Activated CD8-positive, alpha-beta memory T cell treated with anti-CD3 and anti-CD28 coated beads for 24 hours (primary cell): ENCODE measurements at regions not wholly inside any gene's neighbourhood (a gene's known extent, or its start where the extent isn't known, plus 50 kb on each side); places are given as distances from the start of the nearest gene placed in this dataset.

Source experiments
- DNase-seq: peaks from one replicate; pipeline ENCODE4 v3.0.0-alpha.2; 2020

DNA sequence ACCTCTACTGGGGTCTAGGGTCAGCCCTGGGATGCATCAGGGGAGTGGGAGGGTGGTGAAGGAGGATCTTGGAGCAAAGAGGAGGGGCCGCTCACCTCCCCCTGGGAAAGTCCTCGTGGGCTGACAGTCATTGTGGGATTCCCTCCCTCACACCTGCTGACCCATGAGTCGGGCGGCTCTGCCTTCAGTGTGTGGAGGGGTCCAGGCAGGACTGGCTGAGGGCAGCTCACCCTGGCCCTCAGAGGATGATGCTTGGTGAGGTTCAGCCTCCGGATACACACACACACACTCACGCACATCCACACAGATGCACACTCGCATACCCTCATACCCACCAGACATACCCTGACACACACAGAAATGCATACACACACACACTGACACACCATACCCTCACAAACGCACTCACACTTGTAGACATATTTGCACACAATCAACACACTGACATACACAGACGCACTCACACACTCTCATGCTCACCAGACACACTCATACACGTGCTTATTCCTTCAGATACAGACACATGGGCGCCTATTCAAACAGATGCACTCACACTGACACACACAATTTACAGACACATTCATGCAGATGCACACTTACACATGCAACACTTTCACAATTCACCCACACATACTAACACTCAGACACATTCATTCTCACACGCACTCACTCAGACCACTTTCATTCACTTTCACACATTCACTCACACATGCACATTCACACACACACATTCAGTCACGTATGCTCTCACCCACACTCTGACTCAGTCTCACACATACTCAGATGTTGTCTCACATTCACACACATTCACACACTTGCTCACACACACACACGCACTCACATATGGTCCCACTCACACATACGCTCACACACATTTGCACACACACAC, 105.1 kb upstream of the RPL38 start:
- DNase-seq = no peak

DNA sequence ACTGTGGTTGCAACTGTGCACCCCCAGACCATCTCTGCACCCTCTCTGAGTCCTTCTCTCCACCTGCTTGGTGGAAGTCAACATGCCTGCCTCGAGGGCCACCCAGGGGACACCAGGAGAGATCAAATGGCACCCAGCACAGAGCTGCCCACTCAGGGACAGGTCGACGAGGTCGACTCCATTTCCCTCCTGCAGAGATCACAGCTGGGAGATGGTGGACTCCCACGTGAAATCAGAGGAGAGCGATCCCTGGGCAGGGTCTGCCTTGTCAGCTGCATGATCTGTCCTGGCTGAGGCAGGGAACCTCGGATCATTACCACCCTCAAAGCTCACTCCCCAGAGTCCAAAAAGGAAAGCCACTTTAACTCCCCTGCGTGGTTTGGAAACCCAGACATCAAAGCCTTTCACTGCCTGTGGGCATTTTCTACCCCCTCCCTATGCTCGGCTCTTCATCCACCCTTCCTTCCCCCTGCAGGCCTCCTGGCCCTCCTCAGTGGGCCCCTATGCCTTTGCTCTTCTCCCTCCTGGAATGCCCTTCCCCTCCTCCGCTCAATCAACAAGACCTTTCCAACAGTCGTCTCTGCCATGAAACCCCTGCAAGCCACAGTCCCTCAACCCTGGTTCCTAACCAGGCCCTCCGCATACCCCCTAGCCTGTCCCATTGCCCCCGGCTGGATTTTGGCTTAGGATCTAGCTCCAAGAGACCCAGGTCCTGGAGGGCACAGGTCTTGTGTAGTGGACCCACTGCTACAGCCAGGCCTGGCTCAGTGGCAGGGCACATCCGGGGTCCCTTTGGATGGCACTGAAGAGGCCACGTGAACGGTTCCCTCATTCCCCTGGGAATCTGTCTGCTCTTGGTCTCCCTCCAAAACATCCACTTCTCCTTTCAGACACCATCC, 103.8 kb upstream of the RPL38 start:
- DNase-seq = no peak

DNA sequence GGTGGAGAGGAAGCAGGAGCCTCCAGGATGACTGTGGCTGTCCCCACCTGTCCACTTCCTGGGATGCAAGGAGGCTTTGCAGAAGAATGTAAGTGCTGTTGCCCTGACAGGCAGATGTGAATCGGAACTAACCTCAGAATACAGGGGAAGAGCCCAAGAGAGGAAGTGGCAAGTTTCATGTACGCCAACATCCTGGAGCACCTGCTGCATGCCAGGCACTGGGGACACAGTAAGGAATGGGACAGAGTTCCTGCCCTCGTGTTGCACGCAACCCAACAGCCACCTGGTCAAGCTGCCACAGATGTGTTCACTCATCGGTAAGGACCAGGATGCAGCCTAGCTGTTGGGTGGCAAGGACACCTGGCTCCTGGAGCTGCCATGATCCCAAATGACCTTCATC, 98.6 kb upstream of the RPL38 start:
- no peak for DNase-seq

DNA sequence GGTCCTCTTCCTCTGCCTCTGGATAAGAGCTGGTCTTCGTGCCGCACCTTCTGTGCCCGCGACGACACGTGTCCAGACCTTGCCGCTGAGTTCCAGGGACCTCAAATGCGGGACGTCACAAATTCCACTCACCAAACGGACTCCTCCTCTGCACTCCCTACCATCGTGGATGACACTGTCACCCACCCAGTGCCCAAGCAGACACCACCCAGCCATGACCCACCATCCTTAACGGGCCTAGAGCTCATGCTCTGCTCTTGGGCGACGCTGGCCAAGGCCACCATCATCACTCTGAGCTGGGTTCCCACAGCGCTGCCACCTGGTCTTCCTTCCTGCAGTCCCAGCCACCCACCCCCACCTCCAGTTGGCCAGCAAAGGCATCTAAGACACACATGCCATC, 96.4 kb upstream of the RPL38 start:
- no peak for DNase-seq

DNA sequence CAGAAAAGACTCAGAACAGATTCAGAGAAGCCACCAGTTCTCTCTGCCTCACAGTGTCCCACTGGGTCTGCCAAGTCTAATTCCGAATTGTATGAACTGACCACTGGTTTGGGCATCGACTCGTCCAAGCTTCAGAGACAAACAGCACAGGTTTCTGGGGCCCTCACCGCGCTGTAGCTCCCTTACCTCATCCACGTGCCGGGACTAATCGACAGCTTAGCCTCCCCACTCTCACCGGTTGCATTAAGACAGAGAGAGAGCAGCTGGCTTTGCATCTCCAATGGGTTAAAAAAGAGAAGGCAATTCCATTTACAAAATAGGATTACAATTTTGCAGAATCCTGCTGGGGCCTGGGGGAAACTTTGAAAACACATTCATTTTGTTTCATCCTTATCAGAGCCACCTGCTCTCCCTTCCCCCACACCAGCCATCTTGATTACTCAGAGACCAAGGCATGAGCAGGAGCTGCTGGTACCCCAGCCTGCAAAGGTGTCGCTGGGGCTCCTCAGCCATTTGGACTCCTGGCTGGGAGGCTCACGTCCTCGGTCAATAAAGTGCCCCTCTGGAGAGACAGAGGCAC, 95.3 kb upstream of the RPL38 start:
- DNase-seq = no peak

DNA sequence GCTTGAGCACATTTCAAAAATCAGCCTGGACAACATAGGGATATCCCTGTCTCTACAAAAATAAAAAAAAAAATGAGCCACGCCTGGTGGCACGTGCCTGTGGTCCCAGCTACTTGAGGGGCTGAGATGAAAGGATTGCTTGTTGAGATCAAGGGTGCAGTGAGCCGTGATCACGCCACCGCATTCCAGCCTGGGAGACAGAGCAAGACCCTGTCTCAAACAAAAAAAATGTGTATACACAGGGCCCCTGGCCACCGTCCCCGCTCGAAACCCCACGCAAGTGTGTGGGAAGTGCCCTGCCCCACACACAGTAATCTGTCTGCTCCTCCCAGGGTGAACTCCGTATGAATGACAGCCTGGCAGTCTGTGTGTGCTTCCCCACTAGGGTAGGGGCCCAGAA, 93.0 kb upstream of the RPL38 start:
- DNase-seq = no peak

DNA sequence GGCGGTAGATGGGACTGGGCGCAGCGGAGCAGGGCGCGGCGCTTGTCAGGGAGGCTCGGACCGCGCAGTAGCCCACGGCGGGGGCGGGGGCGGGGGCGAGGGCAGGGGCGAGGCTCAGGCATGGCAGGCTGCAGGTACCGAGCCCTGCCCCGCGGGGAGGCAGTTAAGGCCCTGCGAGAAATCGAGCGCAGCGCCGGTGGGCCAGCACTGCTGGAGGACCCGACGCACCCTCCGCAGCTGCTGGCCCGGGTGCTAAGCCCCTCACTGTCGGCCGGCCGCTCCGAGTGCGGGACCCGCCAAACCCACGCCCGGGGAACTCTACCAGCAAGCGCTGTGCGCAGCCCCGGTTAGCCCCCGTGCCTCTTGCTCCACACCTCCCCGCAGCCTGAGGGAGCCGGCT, 90.2 kb upstream of the RPL38 start:
- DNase-seq = no peak

DNA sequence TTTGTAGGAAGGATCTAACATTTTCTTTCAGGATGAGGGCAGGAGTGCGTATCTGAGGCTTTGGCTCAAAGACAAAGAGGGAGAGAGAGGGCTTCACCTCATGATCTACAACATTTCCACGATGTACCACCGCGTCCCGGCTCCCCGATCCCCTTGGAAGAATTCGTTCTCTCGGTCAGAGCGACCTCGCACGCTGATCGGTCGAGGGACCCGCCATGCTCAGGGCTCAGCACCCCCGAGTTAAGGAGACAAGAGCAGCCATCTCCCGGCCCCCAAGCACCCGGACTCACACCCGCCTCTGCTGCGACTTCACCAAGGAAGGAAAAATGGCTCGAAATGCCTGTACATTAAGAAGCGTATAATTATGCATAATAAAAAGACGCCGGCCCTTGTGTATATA, 89.5 kb upstream of the RPL38 start:
- no peak for DNase-seq

DNA sequence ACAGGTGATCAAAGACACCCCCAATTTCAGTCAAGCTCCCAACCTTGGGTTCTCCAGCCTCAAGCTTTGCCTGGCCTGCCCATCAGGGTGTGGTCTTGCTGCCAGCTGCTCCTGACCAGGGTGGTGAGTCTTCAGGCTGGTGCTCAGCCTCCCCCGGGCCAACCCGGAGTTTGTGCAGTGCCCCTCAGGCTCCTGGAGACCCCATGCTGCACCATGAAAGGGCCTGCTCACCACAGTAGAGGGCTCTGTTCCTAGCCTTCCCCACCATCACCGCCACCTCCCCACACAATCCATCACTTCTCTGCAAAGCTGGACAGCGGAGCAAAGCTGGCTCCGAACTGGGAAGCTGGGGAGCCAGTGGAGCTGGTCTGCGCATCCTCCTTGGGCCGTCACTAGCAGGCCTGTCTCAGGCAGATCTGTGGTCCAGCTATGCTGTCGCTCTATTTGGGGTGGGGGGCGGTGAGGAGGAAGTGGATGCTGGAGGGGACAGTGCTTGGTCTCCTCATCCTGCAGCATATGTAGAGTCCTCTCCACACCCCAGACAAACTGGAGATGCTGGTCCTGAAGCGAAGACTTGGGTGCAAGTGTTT, 88.5 kb upstream of the RPL38 start:
- no peak for DNase-seq

DNA sequence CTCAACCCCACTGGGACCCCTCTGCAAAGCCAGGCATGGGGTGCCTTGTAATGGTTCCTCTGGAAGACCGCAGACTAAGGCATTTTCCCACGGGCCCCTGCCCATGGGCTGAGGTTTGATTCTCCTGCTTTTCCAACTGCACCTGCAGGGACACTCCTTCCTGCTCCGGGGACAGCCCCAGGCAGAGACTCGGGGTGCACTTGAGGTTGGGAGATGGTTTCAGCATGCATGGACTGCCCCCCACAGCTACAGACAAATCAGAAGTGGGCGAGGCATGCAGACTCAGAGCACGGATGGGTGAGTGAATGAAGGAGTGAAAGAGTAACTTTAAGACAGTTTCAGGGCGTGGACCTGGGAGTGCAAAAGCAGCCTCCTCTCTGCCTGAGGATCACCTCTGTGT, 87.9 kb upstream of the RPL38 start:
- no peak for DNase-seq

DNA sequence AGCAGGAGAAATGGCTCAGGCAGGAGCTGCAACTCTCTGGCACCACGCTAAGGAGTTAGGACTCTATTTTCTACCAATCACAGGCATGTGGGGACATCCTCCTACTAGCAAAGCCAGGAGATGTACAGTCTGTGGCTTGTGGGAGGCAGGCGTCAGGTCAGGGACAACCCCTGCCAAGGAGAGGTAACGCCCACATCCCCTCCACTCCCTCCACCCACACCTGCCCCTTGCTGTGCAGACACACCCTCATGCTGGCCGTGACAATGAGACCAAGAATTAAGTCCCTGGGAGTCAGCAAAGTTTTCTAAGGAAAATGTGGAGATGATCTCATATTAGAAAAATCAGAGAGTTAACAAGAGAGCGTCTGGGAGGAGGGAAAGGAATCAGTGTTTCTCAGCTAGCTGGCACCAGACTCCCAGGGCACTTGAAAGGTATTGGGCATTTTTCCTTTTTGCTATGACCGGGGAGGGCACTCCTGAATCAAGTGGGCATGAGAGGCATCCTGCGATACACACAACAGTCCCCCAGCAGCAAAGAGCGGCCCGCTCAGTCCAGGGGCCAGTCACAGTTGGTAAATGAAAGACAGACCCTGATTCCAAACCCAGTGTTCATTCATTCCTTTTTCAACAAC, 87.3 kb upstream of the RPL38 start:
- DNase-seq = no peak

DNA sequence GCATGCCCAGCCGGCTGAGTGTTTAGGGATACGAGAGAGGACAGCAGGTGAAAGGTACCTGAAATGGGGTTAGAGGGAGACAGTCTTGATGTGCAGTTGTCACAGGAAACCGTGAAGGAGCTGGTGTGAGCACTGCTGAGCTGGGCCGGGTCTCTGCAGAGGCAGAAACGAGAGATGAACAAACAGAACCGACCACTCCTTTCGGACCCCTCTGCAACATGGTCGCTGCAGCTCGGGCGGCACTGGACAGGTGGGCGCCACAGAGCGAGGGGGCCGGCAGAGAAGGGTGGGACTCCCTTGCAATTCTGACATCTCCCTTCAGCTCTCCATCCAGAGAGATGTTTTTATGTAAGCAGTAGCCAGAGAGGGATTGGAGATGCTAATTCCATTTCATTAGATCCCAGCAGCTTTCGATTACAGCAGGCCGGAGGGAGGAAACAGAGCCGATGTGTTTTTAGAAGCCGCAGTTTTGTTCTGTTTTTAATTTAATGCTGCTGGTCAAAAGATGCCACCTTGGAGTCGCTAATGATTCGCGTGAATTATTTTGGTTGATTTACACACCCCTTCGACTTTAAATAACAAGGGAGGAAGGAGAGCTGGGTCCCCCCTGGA, 86.3 kb upstream of the RPL38 start:
- no peak for DNase-seq

DNA sequence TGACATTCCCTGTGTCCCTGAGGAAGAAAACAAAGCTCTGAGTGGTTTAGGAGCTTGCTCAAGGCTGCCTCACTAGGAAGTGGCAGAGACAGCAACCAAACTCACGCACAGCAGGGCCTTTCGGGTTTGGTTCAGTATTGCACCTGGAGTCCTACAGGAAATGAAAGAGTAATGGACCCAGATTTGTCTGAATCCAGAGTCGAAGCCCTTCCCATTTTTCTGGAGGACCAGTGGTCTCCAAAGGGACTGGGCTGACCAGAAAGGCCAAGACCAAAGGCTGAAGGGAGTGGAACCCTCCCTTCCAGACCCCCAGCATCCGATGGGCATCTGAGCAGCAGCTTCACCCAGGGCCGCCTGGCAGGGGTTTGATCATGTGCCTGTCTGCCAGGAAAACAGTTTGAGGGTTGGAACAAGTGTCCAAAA, 85.5 kb upstream of the RPL38 start:
- DNase-seq = no peak

DNA sequence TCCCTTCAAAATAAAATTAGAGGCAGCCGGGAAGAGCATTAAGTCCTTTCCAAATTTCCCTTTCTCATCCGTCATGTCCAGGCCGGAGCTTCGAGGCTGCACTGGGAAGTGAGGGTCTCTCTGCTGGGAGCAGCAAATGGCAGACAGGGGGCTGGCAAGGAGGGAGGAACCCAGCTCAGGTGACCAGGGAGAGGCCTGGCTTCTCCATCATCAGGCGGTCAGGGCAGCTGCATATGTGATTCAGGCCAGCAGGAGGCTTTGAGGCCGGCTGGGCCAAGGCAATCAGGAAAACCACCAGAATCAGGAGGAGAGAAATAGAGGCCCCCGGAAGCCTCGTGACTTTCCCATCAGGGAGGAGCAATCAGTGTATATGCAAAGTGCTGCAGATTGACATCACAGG, 85.0 kb upstream of the RPL38 start:
- no peak for DNase-seq

DNA sequence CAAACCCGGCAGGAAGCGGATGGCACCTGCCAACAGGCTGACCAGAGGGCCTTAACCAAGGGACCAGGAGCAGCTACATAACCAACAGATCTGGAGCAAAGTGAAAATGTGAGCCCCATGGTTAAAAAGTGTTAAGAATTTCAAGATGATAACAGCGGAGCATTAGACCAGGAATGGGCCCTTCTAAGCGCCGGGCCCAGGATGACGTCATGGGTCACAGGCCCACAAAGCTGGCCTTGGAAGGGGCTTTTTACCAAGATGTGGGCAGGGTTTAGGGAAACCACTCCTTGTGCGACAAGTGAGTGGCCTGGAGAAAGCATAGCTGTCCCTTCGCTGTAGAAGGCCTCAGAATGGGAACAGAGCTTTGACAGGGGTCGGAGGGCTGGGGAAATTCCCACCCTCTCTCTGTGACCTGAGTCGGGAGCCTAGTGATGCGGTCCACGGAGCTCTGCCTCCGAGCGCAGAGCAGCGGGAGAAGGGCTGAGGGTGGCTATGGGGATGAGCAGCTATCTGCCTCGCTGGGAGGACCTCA, 84.4 kb upstream of the RPL38 start:
- no peak for DNase-seq

DNA sequence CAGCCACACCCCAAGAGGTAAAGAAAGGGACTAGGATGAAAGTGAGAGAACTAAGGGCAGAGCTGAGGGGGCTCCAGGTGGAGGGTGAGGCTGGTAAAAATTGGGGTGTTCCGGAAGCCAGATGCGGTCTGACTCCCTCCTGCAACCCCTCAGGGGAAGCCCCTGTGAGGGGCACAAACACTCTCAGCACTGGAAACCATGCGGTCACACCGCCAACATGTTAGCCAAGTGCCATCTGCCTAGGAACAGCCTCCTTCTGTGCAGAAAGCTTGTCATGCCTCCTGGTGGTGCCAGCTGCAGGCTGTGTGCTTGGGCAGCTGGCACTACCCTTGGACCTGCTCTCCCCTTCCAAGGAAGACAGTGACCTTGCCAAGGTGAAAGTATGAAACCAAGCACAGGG, 83.5 kb upstream of the RPL38 start:
- DNase-seq = no peak

DNA sequence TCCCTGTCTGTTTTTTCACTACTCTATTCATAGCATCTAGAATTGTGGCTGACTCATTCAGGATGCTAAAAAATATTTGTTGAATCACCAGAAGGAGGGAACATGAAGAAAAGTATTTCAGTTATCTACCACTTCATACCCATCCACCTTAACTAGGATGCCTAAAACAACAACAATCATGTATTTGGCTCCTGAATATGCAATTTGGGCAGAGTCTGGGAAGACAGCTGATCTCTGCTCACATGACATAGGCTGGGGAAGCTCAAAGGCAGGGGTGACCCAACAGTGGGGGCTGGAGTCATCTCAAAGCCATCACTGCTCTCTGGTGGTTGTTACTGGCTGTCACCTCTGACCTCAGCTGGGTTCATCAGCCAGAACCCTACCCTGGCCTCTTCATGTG, 80.1 kb upstream of the RPL38 start:
- no peak for DNase-seq

DNA sequence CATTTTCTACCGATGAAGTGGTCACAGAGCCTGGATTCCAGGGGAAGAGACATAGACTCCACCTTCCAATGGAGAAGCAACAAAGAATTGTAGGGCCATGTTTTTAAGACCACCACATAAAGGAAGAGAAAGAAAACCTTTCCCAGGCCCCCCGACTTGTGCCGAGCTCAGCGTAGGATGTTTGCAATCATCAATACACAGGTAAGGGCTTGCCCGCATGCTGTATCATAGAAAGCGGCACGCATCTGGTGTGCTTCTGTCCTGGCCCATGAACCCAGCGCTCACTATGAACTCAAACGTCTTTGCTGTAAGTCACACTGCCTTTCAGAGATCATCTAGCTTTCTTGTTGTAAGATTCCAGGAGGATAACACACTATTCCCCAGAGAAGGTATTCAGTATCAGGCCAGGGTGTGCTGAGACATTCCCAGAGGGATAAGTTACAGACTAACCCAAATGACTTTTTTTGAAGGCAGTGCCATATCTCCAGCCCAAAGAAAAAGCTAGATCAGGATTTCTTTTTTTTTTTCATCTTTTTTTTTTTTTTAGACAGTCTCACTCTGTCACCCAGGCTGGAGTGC, 79.5 kb upstream of the RPL38 start:
- DNase-seq = no peak

DNA sequence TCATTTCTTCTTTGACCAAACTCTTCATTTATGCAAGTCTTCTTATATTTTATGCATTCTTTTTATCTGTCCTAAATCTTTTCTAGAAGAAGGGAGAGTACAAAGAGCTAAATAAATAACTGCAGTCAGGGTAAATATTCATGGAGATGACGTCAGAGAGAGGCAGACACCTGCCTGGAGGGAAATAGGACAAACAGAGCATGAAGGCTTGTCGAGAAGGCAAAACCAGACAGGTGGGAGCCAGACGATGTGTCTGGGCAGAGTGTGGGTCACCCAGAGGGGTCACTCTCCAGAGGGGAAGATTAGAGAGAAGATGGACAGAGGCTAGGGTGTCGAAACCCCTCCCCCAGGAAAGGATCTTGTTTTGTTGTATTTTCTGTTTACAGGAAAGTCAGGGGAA, 78.3 kb upstream of the RPL38 start:
- no peak for DNase-seq

DNA sequence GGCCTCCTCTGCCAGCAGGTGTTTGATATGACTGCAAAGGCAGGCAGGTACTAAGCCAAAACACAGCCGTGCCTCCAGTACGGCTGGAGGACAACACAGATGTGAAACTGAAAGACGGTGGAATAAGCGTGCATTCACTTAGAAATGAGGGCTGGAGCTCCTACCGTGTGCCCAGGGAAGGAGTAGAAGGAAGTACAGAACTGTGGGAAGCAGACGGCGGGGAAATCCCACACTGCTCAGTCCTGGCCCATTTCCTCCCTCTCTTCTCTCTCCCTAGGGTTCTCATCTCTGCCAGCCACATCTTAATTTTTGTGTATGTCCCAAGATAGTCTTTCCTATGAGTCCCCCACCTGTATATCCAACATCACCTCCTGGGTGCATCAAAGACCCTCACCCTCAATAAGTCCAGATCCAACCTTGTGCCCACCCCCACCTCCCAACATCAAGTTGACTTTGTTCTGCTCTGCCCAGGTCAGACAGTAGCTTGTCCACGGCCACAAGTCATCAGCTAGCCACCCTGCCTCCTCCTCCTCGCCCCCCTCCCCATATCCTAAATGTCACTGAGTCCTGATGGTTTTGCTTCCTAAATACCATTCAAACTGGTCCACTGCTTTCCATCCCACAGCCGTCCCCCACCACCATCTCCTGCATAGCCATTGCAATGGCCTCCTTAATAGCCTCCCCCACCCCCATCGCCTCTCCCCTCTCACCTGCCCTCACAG, 77.1 kb upstream of the RPL38 start:
- DNase-seq = no peak

DNA sequence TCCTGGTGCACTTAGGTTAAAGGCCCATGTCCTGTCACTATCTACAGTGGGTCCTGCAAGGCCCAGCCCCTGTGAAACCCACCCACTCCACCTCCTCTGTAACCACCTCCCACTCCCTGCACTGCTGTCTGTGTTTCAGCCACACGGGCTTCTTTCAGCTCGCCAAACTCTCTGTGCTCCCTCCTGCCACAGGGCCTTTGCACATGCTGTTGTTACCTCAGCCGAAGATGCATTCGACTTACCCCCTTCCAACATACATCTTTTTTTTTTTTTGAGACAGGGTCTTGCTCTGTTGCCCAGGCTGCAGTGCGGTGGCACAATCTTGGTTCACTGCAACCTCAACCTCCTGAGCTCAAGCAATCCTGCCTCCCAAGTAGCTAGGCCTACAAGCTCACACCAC, 76.5 kb upstream of the RPL38 start:
- no peak for DNase-seq
